ENCODE measurements at regions not wholly inside any gene's neighbourhood (a gene's known extent, or its start where the extent isn't known, plus 50 kb on each side); places are given as distances from the start of the nearest gene placed in this dataset.
"Not testable (repeated sequence)": the region's sequence is repeated elsewhere in the genome, so short reads cannot be mapped to it uniquely, and the experiment has no call there.

- Mint-ChIP-seq H3K4me3 (ENCODE audit: unreplicated experiment) (no peak overlapping the region), H3K27ac (ENCODE audit: unreplicated experiment) (no peak overlapping the region), H3K36me3 (ENCODE audit: low read depth, unreplicated experiment) (no peaks in the 10 kb centered on the region), H3K4me1 (ENCODE audit: unreplicated experiment) (no peaks in the 10 kb centered on the region), H3K9me3 (ENCODE audit: unreplicated experiment) (no peaks in the 10 kb centered on the region), H3K27me3 (ENCODE audit: unreplicated experiment) (no peaks in the 10 kb centered on the region)
- TF ChIP-seq, protein P1, sequence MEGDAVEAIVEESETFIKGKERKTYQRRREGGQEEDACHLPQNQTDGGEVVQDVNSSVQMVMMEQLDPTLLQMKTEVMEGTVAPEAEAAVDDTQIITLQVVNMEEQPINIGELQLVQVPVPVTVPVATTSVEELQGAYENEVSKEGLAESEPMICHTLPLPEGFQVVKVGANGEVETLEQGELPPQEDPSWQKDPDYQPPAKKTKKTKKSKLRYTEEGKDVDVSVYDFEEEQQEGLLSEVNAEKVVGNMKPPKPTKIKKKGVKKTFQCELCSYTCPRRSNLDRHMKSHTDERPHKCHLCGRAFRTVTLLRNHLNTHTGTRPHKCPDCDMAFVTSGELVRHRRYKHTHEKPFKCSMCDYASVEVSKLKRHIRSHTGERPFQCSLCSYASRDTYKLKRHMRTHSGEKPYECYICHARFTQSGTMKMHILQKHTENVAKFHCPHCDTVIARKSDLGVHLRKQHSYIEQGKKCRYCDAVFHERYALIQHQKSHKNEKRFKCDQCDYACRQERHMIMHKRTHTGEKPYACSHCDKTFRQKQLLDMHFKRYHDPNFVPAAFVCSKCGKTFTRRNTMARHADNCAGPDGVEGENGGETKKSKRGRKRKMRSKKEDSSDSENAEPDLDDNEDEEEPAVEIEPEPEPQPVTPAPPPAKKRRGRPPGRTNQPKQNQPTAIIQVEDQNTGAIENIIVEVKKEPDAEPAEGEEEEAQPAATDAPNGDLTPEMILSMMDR (IDR thresholded peaks at IDR 0.05; ENCODE audit: unreplicated experiment) = no peak
- no peak for DNase-seq (ENCODE audit: low spot score)
Observed at GRCh38 chr3:166593776-166594175, 756.6 kb upstream of the BCHE start.

GRCh38 chr3:166582236-166582635 lies 745.0 kb upstream of the BCHE start:
- no peak overlapping the region for H3K27ac Mint-ChIP-seq (ENCODE audit: unreplicated experiment)
- H3K27me3 Mint-ChIP-seq (ENCODE audit: unreplicated experiment) = no peaks in the 10 kb centered on the region
- H3K4me1 Mint-ChIP-seq (ENCODE audit: unreplicated experiment) = no peaks in the 10 kb centered on the region
- no peaks in the 10 kb centered on the region for H3K9me3 Mint-ChIP-seq (ENCODE audit: unreplicated experiment)
- no peaks in the 10 kb centered on the region for H3K36me3 Mint-ChIP-seq (ENCODE audit: low read depth, unreplicated experiment)
- DNase-seq (ENCODE audit: low spot score) = no peak
- TF ChIP-seq, protein P1 (IDR thresholded peaks at IDR 0.05; ENCODE audit: unreplicated experiment) = no peak
- no peak overlapping the region for H3K4me3 Mint-ChIP-seq (ENCODE audit: unreplicated experiment)

- Mint-ChIP-seq H3K27me3 (ENCODE audit: unreplicated experiment) (no peaks in the 10 kb centered on the region), H3K36me3 (ENCODE audit: low read depth, unreplicated experiment) (no peaks in the 10 kb centered on the region), H3K4me3 (ENCODE audit: unreplicated experiment) (no peak overlapping the region), H3K9me3 (ENCODE audit: unreplicated experiment) (no peaks in the 10 kb centered on the region), H3K4me1 (ENCODE audit: unreplicated experiment) (no peaks in the 10 kb centered on the region), H3K27ac (ENCODE audit: unreplicated experiment) (no peak overlapping the region)
- no peak for DNase-seq (ENCODE audit: low spot score)
- TF ChIP-seq, protein P1 (IDR thresholded peaks at IDR 0.05; ENCODE audit: unreplicated experiment) = no peak
Observed at GRCh38 chr3:166580561-166580960, 743.3 kb upstream of the BCHE start.

DNA sequence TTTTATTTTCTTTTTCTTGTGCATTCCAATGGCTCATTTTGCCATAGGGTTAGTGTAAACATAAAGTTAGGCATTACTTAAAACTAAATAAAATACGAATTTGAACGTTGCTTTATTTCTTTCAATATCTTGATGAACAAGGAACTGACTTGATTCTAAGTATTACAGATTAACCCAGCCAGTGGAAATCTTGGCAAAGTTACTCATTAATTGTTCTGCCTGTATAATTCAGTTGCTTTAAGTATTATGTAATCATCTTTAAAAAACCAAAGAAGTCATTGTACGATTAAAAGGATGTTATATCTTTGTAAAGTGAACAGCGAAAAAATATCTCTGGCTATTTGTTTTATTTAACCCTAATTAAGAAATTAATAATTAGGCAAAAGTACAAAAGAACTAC lies 737.9 kb upstream of the BCHE start:
- Mint-ChIP-seq H3K27me3 (ENCODE audit: unreplicated experiment) (no peaks in the 10 kb centered on the region), H3K4me1 (ENCODE audit: unreplicated experiment) (no peaks in the 10 kb centered on the region), H3K4me3 (ENCODE audit: unreplicated experiment) (no peak overlapping the region), H3K27ac (ENCODE audit: unreplicated experiment) (no peak overlapping the region), H3K9me3 (ENCODE audit: unreplicated experiment) (no peaks in the 10 kb centered on the region), H3K36me3 (ENCODE audit: low read depth, unreplicated experiment) (no peaks in the 10 kb centered on the region)
- DNase-seq (ENCODE audit: low spot score) = no peak
- TF ChIP-seq, protein P1 (IDR thresholded peaks at IDR 0.05; ENCODE audit: unreplicated experiment) = no peak

DNA sequence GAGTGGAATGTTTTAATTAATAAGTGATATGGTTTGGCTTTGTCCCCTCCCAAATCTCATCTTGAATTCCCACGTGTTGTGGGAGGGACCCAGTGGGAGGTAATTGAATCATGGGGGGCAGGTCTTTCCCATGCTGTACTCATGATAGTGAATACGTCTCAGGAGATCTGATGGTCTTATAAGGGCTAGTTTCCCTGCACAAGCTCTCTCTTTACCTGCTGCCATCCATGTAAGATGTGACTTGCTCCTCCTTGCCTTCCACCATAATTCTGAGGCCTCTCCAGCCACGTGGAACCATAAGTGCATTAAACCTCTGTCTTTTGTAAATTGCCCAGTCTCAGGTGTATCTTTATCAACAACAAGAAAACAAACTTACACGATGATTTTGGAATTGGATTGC lies 734.5 kb upstream of the BCHE start:
- not testable (repeated sequence) for H3K4me3 Mint-ChIP-seq (ENCODE audit: unreplicated experiment); H3K27me3 Mint-ChIP-seq (ENCODE audit: unreplicated experiment); H3K9me3 Mint-ChIP-seq (ENCODE audit: unreplicated experiment); H3K27ac Mint-ChIP-seq (ENCODE audit: unreplicated experiment); DNase-seq (ENCODE audit: low spot score); H3K36me3 Mint-ChIP-seq (ENCODE audit: low read depth, unreplicated experiment); H3K4me1 Mint-ChIP-seq (ENCODE audit: unreplicated experiment)

- H3K27me3 Mint-ChIP-seq (ENCODE audit: unreplicated experiment) = no peaks in the 10 kb centered on the region
- no peaks in the 10 kb centered on the region for H3K36me3 Mint-ChIP-seq (ENCODE audit: low read depth, unreplicated experiment)
- H3K4me3 Mint-ChIP-seq (ENCODE audit: unreplicated experiment) = no peak overlapping the region
- no peak overlapping the region for H3K27ac Mint-ChIP-seq (ENCODE audit: unreplicated experiment)
- no peak for DNase-seq (ENCODE audit: low spot score)
- H3K9me3 Mint-ChIP-seq (ENCODE audit: unreplicated experiment) = no peaks in the 10 kb centered on the region
- H3K4me1 Mint-ChIP-seq (ENCODE audit: unreplicated experiment) = no peaks in the 10 kb centered on the region
- TF ChIP-seq, protein P1 (IDR thresholded peaks at IDR 0.05; ENCODE audit: unreplicated experiment) = no peak
Observed at GRCh38 chr3:166570102-166570501, 732.9 kb upstream of the BCHE start.

Measured in endothelial cell (in vitro differentiated cells).